A673 (cell line): ENCODE measurements at regions not wholly inside any gene's neighbourhood (a gene's known extent, or its start where the extent isn't known, plus 50 kb on each side); places are given as distances from the start of the nearest gene placed in this dataset.
"Not testable (repeated sequence)": the region's sequence is repeated elsewhere in the genome, so short reads cannot be mapped to it uniquely, and the experiment has no call there.

ENCODE experiments used
- CTCF ChIP-seq: fragments of 300-800, 200-600 bp; sonication (generic); conservative IDR thresholded peaks from 2 replicates; pipeline ENCODE4 v1.5.1; 2017; ENCODE audit warnings: low read depth, mild to moderate bottlenecking, antibody characterized with exemption, low read length, moderate library complexity, mixed read lengths
- EZH2 ChIP-seq: fragments of 200-600 bp; sonication (generic); IDR thresholded peaks from 2 replicates; pipeline ENCODE4 v1.6.1; 2017; ENCODE audit warnings: borderline replicate concordance, low read depth, mild to moderate bottlenecking, mixed read lengths, antibody characterized with exemption, low read length; ENCODE audit not compliant: poor library complexity, severe bottlenecking

DNA sequence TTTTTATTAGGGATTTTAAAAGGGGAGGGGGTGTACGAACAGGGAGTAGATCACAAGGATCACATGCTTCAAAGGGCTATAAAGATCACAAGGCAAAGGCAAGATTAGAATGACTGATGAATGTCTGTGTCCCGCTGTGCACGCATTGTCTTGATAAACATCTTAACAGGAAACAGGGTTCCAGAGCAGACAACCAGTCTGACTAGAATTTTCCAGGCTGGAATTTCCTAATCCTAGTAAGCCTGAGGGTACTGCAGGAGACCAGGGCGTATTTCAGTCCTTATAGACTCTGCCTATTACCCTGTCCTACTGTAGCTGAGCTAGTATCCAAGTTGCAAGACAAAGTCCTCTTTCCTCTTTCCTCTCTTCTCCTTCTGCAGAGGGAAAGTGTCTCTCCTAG is 179.0 kb upstream of the MAGEB2 start:
- TF ChIP-seq EZH2, CTCF: not testable (repeated sequence)
